ENCODE measurements at regions not wholly inside any gene's neighbourhood (a gene's known extent, or its start where the extent isn't known, plus 50 kb on each side); places are given as distances from the start of the nearest gene placed in this dataset.

- DNase-seq, result no peak
Measured at GRCh38 chr18:54433368-54433767, 75.7 kb downstream of the C18orf54 start.

- DNase-seq, result no peak
Measured at GRCh38 chr18:54433857-54434256, 76.2 kb downstream of the C18orf54 start.

- no peak for DNase-seq
Measured at GRCh38 chr18:54434453-54434852, 76.7 kb downstream of the C18orf54 start.

GRCh38 chr18:54436501-54436900 is 78.8 kb downstream of the C18orf54 start:
- no peak for DNase-seq

- no peak for DNase-seq
Measured at GRCh38 chr18:54440292-54440691, 82.6 kb downstream of the C18orf54 start.

GRCh38 chr18:54444319-54444914 is 86.7 kb downstream of the C18orf54 start:
- peak; percentile 43 for DNase-seq

GRCh38 chr18:54453996-54454395 is 96.3 kb downstream of the C18orf54 start:
- DNase-seq, result no peak

GRCh38 chr18:54465502-54465901 is 107.8 kb downstream of the C18orf54 start:
- DNase-seq, result no peak

GRCh38 chr18:54466248-54467005 is 108.7 kb downstream of the C18orf54 start:
- no peak for DNase-seq

- DNase-seq, result no peak
Measured at GRCh38 chr18:54479365-54479764, 111.7 kb upstream of the DYNAP start.

- DNase-seq, result no peak
Measured at GRCh38 chr18:54480616-54481015, 110.4 kb upstream of the DYNAP start.

- DNase-seq, result peak; percentile 6
Measured at GRCh38 chr18:54502451-54502850, 88.6 kb upstream of the DYNAP start.

- no peak for DNase-seq
Measured at GRCh38 chr18:54503131-54503894, 87.7 kb upstream of the DYNAP start.

- no peak for DNase-seq
Measured at GRCh38 chr18:54506516-54507261, 84.4 kb upstream of the DYNAP start.

GRCh38 chr18:54509793-54510192 is 81.3 kb upstream of the DYNAP start:
- DNase-seq, result no peak

GRCh38 chr18:54515149-54515548 is 75.9 kb upstream of the DYNAP start:
- peak; percentile 4 for DNase-seq

- DNase-seq, result no peak
Measured at GRCh38 chr18:54517521-54517920, 73.5 kb upstream of the DYNAP start.

GRCh38 chr18:54521846-54522245 is 69.2 kb upstream of the DYNAP start:
- no peak for DNase-seq

GRCh38 chr18:54528942-54529376 is 62.1 kb upstream of the DYNAP start:
- no peak for DNase-seq

GRCh38 chr18:54529444-54529843 is 61.6 kb upstream of the DYNAP start:
- no peak for DNase-seq

GRCh38 chr18:54530285-54530684 is 60.8 kb upstream of the DYNAP start:
- no peak for DNase-seq

- DNase-seq, result no peak
Measured at GRCh38 chr18:54531402-54532065, 59.5 kb upstream of the DYNAP start.

- no peak for DNase-seq
Measured at GRCh38 chr18:54532222-54532621, 58.8 kb upstream of the DYNAP start.
